Medulla oblongata (tissue), 1 donor: ENCODE measurements at regions not wholly inside any gene's neighbourhood (a gene's known extent, or its start where the extent isn't known, plus 50 kb on each side); places are given as distances from the start of the nearest gene placed in this dataset.
"Not testable (repeated sequence)": the region's sequence is repeated elsewhere in the genome, so short reads cannot be mapped to it uniquely, and the experiment has no call there.

Experiments used
- DNase-seq: peaks from one replicate; pipeline ENCODE4 v3.0.0-alpha.2; 2015; ENCODE audit errors: extremely low spot score

DNA sequence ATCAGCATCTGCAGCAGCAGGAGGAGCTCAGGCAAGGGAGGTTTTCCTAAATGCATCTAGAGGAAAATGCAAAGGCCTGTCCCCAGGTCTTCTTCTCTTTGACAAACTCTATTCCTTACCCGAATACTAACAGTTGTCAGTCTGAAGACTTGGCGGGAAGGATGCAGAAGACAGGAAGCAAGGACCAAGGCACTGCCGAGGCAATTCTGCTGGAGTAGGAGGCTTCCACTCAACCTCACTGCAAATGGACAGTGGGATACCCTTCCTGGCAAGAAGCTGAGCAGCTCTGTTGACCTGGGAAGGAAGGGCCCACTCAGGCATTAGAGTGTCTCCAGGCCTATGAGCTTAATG lies 373.0 kb downstream of the CCSER2 start:
- no peak for DNase-seq

DNA sequence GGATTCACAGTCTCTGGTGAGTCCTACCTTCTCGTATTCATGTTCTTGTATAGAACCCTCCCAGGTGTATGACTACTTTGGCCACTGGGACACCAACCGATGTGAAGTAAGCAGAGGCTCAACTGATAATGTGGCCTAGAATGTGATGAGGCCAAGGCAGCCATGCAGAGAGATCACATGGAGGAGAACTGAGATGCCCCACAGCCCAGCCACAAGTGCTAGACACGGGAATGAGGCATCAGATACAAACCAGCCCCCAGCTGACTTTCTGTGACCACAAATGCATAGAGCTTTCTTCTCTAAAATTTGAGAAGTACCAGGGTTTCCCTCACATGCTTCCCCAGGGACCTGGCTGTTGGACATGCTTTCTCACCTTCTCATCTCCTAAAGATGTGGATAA lies 375.7 kb downstream of the CCSER2 start:
- DNase-seq, result no peak

DNA sequence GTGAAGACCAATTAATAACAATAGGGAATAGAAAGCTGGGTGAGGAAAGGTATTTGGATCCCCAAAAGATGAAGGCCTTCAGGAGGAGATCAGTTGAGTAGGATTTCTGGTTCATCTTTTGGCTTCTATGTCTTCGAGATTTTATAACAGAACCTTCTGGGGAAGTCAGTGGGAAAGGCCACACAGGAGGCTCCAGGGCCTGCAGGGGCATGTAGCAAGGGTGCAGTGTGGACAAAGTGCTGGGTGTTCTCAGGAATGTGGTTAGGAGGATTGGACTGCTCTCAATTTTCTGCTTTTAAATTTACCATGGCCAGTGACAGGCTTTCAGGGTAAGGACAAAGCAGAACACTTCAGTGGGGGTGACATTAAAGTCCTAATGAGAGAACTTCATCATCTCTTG lies 378.0 kb downstream of the CCSER2 start:
- no peak for DNase-seq

DNA sequence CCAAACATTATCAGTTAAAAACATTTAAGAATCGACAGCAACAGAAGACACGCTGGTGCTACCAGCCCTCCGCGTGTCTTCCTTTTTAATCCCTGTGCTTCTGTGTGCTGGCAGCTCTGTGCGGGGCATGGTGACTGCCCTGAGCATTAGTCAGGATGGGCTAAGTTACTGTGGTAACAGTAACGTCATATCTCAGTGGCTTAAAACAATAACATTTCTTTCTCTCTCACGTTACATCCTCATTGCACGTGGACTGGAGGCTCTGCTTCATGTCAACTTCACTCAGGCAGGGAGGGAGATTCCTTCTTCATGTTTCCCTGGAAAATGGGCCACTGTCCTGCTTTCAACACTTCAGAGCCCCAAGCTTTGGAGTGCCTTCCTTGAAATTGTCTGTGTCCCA lies 378.5 kb downstream of the CCSER2 start:
- DNase-seq, result no peak

DNA sequence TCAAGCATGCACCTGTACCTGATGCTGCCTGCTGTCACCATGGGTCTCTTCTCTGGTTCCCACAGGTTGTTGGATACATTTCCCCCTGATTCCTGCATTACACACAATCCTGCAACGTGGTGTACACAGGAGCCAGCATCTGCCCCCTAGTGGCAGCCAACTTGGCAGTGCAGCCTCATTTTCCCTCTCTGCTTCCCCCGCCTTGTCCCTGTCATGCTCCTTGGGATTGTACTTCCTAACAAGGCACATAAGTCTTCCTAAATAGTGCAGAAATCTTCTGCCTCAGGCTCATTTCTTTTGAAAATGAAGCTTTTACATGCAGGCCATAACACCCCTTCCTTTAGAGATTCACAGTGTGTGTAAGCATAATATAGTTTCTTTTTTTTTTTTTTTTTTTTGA lies 387.5 kb downstream of the CCSER2 start:
- peak; percentile 15 for DNase-seq

DNA sequence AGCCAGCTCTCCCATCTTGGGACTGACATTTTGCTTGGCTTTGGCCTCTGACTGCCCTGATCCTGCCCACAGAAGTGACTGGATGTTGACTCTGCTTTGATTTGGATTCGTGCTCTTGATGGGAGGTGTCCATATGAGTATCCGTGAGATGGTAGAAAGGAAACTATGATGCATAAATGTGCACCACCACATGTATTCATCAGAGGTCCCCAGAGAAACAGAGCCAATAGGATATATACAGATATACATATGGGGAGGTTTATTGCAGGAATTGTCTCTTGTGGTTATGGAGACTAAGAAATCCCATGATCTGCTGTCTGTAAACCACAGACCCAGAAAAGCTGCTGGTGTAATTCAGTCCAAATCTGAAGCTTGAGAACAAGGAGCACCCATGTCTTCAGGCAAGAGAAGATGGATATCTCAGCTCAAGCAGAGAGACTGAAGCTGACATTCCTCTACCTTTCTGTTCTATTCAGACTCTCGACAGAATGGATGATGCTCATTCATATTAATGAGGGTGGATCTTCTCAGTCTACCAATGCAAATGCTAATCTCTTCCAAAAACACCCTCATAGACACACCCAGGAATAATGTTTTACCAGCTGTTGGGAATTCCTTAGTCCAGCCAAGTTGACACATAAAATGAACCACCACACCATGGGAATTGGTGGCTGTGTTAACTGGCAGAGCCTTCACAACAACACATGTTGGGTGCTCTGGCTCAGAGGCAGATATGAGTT lies 390.7 kb downstream of the CCSER2 start:
- no peak for DNase-seq

DNA sequence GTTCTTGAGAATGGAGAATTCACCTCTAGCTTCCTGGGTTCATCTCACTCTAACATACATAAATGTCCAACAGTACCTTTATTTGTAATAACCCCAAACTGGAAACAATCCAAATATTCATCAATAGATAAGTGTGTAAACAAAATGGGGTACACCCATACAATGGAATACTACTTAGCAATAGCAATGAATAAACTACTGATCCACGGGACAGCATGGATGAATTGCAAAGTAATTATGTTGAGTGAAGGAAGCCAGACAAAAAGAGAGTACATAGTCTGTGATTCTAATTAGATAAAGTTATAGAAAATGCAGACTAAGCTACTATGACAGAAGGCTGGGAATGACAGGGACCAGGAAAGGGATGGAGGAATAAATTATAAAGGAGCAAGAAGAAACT lies 391.3 kb downstream of the CCSER2 start:
- no peak for DNase-seq

DNA sequence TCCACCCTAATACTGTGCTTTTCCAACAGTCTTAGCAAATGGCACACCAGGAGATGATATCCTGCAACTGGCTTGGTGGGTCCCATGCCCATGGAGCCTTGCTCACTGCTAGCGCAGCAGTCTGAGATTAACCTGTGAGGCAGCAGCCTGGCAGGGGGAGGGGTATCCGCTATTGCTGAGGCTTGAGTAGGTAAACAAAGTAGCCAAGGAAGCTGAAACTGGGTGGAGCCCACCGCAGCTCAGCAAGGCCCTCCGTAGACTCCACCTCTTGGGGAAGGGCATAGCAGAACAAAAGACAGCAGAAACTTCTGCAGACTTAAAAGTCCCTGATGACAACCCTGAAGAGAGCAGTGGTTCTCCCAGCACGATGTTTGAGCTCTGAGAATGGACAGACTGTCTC lies 399.0 kb downstream of the CCSER2 start:
- DNase-seq, result no peak

DNA sequence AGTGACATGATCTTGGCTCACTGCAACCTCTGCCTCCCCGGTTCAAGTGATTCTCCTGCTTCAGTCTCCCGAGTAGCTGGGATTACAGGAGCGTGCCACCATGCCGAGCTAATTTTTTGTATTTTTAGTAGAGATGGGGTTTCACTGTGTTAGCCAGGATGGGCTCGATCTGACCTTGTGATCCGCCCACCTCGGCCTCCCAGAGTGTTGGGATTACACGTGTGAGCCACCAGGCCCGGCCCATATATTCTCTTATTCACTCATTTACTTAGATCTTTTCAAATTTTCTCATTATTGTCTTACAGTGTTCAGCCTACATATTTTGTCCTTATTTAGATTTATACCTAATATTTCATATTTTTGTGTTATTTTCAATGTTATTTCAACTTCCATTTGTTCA lies 410.7 kb downstream of the CCSER2 start:
- not testable (repeated sequence) for DNase-seq

DNA sequence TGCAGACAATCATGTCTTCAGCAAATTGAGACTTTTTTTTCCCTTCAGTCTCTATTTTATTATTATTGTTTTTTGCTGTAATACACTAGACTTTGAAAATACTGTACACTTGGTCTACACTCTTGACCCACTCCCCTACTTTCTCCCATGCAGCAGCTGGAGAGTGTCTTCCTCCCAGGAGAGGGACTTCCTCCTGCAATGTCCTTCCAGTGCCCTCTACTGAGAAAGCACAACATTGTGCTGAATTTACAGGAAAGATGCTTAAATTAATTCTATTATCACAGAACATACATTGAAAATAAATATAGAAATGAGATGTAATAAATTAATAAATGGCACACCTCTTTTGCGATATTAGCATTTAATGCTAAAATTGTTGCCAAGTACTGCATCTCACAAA lies 411.3 kb downstream of the CCSER2 start:
- DNase-seq, result no peak

DNA sequence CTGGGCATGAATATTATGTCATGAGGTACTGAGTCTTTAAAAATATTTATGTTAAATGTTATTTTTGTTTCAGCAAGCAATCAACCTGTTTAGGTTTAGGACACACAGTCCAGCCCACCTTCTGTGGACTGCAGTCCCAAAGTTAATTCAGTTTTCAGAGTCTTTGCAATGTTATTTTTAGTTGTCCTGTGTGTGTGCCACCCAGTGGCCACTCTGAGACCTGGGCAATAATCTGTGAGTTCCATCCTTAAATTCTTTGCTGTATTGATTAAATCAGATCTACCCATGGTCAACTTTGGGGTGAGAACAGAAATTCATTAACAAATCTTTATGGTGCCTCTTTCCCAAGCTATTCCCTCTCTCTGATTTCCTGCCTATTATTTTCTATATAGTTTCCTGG lies 415.1 kb downstream of the CCSER2 start:
- DNase-seq, result no peak

DNA sequence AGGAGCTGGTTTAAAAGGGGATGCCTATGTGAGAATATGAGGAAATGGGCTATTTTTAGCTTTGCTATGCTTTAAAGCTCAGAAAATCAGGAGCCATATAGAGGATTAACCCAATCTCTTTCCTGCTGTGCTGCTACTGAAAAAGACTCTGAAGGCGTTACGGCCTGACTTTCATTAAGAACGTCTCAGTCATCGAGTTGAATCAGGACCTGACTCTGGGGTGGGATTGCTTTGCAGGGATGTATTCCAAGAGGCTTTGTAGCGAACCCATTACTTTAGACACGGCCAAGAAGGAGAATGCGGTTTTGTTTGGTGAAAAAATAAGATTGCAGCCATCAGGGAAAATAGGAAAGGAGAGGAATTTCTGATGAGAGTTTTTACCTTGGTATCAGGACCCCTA lies 426.9 kb downstream of the CCSER2 start:
- no peak for DNase-seq

DNA sequence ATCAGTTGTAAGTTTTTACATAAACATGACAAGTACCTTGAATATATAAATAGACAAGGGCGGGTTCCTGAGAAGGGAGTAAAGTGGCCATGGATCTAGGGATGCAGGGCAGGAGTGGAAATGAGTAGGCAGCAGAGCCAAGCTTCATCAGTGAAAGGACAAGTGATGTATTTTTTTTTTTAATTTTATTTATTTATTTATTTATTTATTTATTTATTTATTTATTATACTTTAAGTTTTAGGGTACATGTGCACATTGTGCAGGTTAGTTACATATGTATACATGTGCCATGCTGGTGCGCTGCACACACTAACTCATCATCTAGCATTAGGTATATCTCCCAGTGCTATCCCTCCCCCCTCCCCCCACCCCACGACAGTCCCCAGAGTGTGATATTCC lies 428.3 kb downstream of the CCSER2 start:
- DNase-seq, result not testable (repeated sequence)

DNA sequence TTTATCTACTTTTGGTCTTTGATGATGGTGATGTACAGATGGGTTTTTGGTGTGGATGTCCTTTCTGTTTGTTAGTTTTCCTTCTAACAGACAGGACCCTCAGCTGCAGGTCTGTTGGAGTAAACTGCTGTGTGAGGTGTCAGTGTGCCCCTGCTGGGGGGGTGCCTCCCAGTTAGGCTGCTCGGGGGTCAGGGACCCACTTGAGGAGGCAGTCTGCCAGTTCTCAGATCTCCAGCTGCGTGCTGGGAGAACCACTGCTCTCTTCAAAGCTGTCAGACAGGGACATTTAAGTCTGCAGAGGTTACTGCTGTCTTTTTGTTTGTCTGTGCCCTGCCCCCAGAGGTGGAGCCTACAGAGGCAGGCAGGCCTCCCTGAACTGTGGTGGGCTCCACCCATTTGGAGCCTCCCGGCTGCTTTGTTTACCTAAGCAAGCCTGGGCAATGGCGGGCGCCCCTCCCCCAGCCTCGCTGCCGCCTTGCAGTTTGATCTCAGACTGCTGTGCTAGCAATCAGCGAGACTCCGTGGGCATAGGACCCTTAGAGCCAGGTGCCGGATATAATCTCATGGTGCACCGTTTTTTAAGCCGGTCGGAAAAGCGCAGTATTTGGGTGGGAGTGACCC lies 433.7 kb downstream of the CCSER2 start:
- DNase-seq, result not testable (repeated sequence)

DNA sequence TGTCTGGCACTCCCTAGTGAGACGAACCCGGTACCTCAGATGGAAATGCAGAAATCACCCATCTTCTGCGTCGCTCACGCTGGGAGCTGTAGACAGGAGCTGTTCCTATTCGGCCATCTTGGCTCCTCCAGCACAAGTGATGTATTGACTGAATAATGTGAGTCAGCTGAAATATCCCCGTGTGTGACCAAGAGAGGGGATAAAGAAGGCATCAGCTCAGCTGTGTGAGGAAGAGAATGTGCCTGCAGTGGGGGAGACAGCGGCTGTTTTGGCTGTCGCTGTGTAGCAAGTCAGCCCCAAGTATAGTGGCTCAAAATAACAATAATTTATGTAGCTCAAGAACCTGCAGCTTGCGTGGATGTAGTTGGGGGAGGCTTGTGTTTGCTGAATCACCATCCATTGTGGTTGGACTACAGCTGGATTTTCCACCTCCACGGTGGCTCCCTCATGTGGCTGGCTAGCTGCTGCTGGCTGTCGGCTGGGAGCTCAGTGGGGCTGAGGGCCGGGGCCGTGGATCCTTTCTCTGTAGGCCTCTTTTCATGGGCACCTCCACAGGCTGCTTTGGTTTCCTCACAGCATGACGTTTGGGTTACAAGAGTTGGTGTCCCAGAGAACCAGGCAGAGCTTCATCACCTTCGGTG lies 434.5 kb downstream of the CCSER2 start:
- DNase-seq, result no peak

DNA sequence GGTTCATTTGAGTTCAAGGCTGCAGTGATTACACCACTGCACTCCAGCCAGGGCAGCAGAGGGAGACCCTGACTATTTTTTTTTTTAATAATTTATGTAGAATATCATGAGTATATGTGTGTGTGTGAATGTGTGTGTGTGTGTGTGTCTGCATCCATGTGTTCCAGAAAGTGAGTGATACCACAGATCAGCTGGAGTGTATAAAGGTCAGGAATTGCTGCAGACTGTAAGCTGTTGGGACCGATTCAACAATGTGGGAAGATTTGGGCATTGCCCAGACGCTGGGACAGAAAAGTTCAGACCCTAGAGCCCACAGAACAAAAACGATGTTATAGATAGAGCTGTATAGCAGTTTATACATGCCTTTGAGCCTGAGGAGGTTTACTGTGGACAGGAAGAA lies 435.6 kb downstream of the CCSER2 start:
- no peak for DNase-seq

DNA sequence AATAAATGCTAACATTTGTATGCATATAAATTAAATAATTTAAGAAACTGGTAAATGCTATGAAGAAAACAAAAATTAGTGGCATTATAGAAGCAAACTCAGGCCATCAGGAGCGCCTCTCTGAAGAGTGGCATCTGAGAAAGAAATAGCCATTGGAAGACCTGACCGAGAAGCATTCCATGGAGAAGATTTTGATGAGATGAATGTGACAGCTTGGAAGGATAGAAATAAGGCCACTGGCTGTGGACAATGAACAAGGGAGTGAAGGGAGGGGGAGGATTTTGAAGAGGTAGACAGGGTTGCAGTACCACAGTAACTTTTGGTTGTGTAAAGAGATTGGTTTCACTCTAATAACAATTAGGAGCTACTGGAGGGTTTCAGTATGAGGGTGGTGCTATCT lies 436.7 kb downstream of the CCSER2 start:
- DNase-seq, result no peak

DNA sequence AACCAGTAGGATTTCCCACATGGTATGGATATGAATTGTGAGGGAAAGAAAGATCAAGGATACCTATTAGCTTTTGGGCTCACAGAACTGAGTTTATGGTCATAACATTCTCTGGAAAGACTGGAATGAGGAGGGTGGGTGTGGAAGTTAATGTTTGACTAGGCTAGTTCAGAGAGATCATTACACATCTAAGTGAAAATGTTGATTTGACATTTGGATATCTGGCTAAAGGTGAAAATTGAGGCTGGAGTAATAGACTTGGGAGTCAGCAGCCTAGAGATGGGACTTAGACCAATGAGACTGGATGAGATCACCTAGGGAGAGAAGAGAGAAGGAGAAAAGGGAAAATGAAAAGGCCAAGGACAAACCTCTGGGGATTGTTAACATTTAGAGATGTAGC lies 437.3 kb downstream of the CCSER2 start:
- no peak for DNase-seq

DNA sequence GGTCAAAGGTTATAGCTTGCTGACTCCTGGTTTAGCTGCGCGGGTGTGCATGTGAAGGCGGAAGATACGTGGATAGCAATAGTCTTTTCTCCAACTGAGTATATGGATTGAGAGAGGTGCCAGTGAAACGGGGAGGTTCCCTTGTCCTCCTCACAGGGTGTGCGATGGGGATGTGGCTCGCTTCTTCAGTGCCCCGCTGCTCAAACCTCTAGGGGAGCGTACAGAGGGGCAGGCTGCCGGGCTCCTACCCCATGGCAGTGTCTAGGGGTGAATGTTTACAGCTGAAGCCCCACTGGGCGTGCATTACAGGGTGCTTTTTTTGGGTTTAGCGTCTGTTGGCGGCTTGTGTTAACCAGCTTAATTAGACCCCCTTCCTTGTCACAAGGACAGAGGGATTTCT lies 438.5 kb downstream of the CCSER2 start:
- DNase-seq, result no peak

DNA sequence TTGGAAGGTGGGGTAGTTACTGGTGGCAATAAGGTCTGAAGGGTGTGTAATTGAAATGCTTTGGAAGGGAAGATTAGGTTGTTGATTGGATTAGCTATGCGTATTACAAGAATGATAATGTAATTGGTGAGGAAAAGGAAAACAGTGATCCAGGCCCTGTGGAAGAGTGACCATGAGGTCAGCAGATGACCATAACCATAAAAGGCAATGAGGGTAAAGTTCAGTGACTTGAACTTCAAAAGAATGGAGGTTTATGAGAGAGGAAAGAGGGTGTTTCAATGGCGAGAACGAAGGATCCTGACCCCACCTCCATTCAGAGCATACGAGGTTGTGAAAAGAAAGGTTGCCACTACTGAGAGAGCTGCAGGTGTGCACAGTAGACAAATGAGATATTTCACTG lies 439.7 kb downstream of the CCSER2 start:
- DNase-seq, result no peak

DNA sequence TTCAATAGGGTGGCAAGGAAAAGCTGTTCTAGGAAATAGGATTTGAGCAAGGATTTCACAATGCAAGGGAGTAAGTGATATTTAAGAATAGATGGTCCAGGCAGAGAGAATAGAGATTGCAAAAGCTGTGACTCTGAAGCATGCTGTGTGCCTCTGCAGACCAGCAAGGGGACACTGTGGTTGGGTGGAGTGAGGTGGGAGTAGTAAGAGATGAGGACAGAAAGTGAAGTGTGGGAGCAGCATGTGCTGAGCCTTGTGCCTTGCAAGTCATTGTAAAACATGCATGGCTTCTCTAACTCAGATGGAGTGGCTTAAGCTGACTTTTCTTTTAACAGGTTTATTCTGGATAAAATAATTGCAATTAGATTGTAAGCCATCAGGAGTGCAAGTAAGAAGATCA lies 442.4 kb downstream of the CCSER2 start:
- DNase-seq, result no peak

DNA sequence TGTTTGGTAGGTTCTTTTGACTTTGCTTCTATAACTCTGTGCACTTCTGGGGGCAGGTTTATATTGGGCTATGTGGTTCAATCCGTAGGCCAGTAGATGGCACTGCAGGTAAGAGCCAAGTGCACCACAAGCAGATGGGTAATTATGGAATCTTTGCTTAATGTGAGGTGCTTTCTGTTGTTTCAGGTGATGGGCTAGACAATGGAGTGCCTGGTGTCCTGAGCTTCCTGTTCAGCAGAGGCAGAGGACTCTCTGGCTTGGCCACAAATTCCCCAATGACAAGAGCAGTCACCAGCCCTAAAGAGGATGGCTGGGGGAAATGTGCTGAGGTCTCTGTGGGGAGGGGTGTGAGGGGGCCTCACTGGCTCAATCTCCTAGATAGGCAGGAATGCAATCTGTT lies 455.0 kb downstream of the CCSER2 start:
- DNase-seq, result peak; percentile 37

DNA sequence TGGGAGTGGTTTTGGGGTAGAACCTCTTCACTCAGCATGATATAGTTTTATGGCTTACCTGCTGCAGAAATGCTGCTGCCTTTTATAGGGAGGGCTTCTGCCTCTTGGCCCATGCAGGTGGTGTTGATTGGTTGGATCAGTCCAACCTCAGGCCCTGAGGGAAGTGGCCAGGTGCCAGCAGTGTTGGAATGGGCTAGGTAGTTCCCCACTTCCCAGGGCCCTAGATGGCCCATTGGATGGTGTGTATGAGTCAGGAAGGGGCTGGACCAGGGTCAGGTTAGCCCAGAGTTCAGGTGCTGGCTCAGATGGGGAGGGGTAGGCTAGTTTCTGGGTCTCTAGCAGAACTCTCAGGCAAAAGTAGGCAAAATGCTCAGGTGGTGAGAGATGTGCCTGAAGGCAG lies 455.5 kb downstream of the CCSER2 start:
- no peak for DNase-seq
